Activated CD4-positive, alpha-beta T cell treated with anti-CD3 and anti-CD28 coated beads for 36 hours (primary cell): ENCODE measurements at regions not wholly inside any gene's neighbourhood (a gene's known extent, or its start where the extent isn't known, plus 50 kb on each side); places are given as distances from the start of the nearest gene placed in this dataset.

Experiments
- ATAC-seq: fragments of 200-7000 bp; cut with Tn5 transposase; one replicate; pipeline ENCODE4 v1.10.0; 2021; ENCODE audit warnings: mild to moderate bottlenecking, moderate library complexity
- CTCF ChIA-PET: fragments of 350-600 bp; sonication (Branson Sonifier 250); formaldehyde crosslinking; loops from one replicate; lab custom pipeline; 2021; ENCODE audit warnings: antibody characterized with exemption; lab: Charles Lee
- POLR2A ChIA-PET: fragments of 350-600 bp; sonication (Branson Sonifier 250); formaldehyde crosslinking; loops from one replicate; lab custom pipeline; 2021; ENCODE audit warnings: antibody characterized with exemption, inconsistent platforms; lab: Charles Lee
- DNase-seq: peaks from one replicate; pipeline ENCODE4 v3.0.0-alpha.2; 2020
- H3K27ac Mint-ChIP-seq: one replicate; pipeline ENCODE4 v1.8.0; 2021; ENCODE audit warnings: mixed read lengths
- H3K27me3 Mint-ChIP-seq: one replicate; pipeline ENCODE4 v1.8.0; 2021; ENCODE audit warnings: mixed read lengths
- H3K36me3 Mint-ChIP-seq: one replicate; pipeline ENCODE4 v1.8.0; 2021; ENCODE audit warnings: low read depth, mixed read lengths
- H3K4me1 Mint-ChIP-seq: one replicate; pipeline ENCODE4 v1.8.0; 2021; ENCODE audit warnings: mixed read lengths
- H3K4me3 Mint-ChIP-seq: one replicate; pipeline ENCODE4 v1.8.0; 2021; ENCODE audit warnings: mild to moderate bottlenecking, moderate library complexity, mixed read lengths
- H3K9me3 Mint-ChIP-seq: one replicate; pipeline ENCODE4 v1.8.0; 2021; ENCODE audit warnings: low read depth, mixed read lengths
- intact Hi-C, 2 experiments: fragments of 100-400 bp; cut with DNase I in 1 of 2; cut with micrococcal nuclease in 1 of 2; formaldehyde crosslinking; loops; one replicate each; pipeline versions ENCODE4 v1.14.2 to v1.15.1; 2022 to 2024; cut with DNase I, micrococcal nuclease

DNA sequence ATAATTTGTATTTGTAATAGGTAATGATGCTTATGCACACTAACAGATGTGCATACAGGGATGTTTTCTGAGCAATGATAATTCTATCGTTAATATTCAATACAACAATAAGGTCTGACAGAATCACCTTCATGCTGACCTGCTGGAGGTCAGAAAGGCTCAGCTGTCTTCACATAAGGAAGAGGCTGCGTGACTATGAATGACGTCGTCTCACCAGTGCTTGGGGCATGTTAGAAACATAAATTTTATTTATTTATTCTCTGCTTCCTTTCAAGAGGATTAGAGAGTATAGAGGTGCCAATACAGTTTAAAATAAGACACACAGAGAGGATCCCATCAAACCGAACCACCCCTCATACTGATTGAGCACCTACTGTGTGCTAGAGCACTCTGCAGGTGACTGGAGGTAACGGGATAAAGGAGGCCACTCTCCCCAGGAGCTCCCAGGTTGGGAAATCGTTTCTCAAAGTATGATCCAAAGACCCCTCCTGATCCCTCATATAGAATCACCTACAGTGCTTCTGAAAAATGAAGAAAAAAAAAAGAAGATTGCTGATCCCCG, 265.6 kb upstream of the NPVF start:
- no peak for DNase-seq
- intact Hi-C loops: no loop called here
- ChIA-PET POLR2A (no interaction called here), CTCF (no interaction called here)
- Mint-ChIP-seq H3K9me3 (no peaks in the 10 kb centered on the region), H3K27me3 (no peaks in the 10 kb centered on the region), H3K27ac (no peak overlapping the region), H3K4me1 (peaks cover 9% of the 10 kb centered on the region), H3K36me3 (no peaks in the 10 kb centered on the region), H3K4me3 (no peak overlapping the region)
- no peak for ATAC-seq

DNA sequence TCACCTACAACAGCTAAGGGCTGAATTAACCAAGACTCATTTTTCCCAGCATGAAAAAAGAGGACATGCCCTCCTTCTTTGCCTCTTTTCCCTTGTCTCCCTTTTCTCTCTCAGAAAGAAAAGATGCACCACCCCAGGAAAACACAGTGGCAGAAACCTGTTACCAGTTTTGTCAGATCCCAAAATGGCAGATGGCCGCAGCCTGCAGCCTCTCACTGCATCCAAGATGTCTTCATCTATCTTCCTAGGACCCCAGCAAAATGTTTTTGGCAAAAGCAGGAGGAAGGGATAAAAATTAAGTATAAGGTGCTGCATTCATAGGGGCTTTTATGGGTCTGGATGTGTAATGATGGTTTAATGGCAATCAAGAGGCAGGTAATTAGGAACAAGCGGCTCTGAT, 266.6 kb upstream of the NPVF start:
- peaks cover 9% of the 10 kb centered on the region for H3K4me1 Mint-ChIP-seq
- no peaks in the 10 kb centered on the region for H3K36me3 Mint-ChIP-seq
- no peak overlapping the region for H3K4me3 Mint-ChIP-seq
- no peak overlapping the region for H3K27ac Mint-ChIP-seq
- DNase-seq (no peak), ATAC-seq (no peak)
- intact Hi-C loops: no loop called here
- ChIA-PET POLR2A (interaction anchor here (0.6 kb wide), 2 partner anchors 14 to 1708 kb away, joined by 3 to 5 read pairs; no protein-coding TSS in a partner anchor), CTCF (interaction anchor here (1.8 to 1.9 kb wide), 2 partner anchors 72 to 235 kb away, joined by 3 to 5 read pairs; no protein-coding TSS in a partner anchor)
- no peaks in the 10 kb centered on the region for H3K9me3 Mint-ChIP-seq
- H3K27me3 Mint-ChIP-seq: no peaks in the 10 kb centered on the region

DNA sequence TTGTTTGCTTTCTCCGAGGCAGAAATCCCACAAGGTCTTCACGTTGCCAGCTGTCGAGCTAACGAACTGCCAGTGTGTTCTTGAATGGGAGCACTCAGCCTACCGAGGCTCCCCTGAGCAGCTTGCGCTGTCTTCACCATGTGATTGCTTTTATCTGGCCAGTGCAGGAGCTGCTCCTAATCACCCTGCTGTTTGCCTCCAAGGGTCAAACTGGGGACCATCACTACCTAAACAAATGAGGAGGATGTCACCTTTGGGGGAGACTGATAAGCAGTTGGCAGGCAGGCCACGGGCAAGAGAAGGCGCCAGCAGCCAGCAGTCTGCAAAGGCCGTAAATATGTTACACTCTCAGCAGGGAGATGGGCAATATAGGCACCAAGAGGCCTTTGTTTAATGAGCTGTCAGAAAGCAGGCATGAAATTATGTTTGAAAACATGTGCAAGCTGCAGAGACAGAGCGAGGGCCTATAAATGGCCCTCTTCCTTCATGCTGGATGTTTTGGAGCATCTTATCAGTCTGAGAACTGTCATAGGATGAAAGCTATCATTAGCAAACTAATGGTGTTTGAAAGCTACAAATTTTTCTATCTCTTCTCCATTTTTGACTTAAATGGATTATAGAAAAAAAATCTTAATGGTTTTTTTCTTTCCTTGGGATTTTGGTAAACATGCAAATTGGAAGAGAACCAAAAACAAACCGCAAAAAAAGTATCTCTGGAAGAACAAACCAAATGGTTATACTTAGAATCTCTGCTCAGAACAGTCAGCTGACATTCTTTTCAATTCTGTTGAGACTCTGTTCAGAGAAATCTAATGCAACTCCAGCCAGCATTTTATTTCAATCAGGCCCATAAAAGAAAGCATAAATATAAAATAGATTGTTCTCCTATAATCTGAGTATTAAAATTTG, 267.3 kb upstream of the NPVF start:
- no peak overlapping the region for H3K27ac Mint-ChIP-seq
- H3K4me1 Mint-ChIP-seq: peaks cover 9% of the 10 kb centered on the region
- ATAC-seq: no peak
- DNase-seq: no peak
- no peaks in the 10 kb centered on the region for H3K9me3 Mint-ChIP-seq
- ChIA-PET POLR2A (interaction anchor here (0.6 kb wide), 2 partner anchors 15 to 1707 kb away, joined by 3 to 5 read pairs; no protein-coding TSS in a partner anchor), CTCF (interaction anchor here (1.6 to 1.9 kb wide), 3 partner anchors 21 to 236 kb away, joined by 3 to 5 read pairs (median 3); no protein-coding TSS in a partner anchor)
- no peak overlapping the region for H3K4me3 Mint-ChIP-seq
- no peaks in the 10 kb centered on the region for H3K27me3 Mint-ChIP-seq
- no peaks in the 10 kb centered on the region for H3K36me3 Mint-ChIP-seq
- intact Hi-C loops: no loop called here

DNA sequence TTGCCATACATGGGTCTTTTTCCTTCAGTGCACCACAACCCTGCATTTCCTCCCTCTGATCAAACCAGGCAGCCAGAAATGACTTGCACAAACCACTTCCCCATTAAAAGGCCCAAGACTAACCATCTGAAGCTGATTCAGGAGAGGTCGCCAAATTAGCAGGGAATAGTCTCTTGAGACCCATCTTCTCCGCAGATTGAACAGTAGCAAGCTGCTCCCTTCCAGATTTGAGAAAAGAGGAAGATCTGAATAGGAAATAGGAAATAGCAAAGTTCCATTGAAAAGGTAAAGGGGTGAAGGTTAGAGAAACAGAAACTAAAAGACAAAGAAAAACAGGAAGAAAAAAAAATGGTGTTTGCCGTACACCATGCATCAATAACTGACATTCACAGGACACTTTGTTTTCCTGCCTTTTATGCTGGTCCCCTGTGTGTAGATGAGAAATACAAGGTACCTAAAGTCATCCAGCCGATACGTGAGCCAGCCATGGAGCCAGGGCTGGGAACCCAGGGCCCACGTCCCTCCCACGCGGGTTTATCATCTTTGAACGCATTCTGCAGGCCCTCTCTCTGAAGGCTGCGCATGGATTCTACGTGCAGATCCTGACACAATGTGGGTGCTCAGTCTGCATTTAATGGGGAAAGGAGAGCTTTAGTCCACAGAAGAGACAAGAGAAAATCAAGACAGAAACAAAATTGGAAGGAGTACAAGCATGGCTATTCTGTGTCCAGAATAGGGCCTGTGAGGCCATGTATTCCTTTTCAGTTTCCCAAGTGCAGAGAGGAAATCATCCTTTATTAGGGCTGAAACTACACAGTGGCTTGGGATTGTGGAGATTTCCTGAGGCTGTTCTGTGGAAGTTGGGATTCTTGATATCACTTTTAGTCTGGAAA, 268.4 kb upstream of the NPVF start:
- Mint-ChIP-seq H3K4me1 (peaks cover 9% of the 10 kb centered on the region), H3K27me3 (peaks cover 2% of the 10 kb centered on the region), H3K9me3 (no peaks in the 10 kb centered on the region), H3K36me3 (no peaks in the 10 kb centered on the region), H3K4me3 (peak overlapping the region; percentile 5), H3K27ac (peak overlapping the region; percentile 72)
- ChIA-PET CTCF (interaction anchor here (1.6 to 1.8 kb wide), 2 partner anchors 20 to 237 kb away, joined by 3 to 5 read pairs; no protein-coding TSS in a partner anchor), POLR2A (no interaction called here)
- intact Hi-C loops: no loop called here
- DNase-seq: peak; percentile 12
- peak; percentile 36 for ATAC-seq

DNA sequence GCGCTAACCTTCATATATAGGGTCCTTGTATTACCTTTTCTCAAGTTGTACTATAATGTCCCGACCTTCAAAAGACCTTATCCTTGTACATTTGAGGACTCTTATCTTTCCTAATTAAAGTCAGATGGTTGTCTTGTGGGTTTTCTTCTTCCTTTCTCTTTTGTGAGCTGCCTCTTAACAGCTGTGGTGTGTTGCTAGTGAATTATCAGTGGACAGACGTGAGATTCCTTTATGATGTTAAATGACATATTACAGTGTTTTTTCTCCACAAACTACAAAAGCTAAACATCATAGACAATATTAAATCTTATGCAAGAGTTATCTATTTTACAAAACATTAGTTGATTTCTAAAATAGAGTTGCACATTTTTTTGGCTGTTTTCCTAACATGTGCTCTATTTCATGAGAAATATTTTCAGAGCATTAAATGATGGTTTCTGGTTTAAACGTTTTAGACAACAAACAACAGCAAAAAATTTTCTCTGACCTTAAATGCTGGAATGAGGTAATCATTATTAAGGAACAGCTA, 272.2 kb upstream of the NPVF start:
- no peak overlapping the region for H3K27ac Mint-ChIP-seq
- no peaks in the 10 kb centered on the region for H3K9me3 Mint-ChIP-seq
- ChIA-PET CTCF (interaction anchor here (1.2 kb wide), 2 partner anchors 8 to 26 kb away, joined by 3 read pairs; no protein-coding TSS in a partner anchor), POLR2A (no interaction called here)
- peaks cover 4% of the 10 kb centered on the region for H3K27me3 Mint-ChIP-seq
- DNase-seq (no peak), ATAC-seq (no peak)
- no peaks in the 10 kb centered on the region for H3K36me3 Mint-ChIP-seq
- H3K4me3 Mint-ChIP-seq: no peak overlapping the region
- H3K4me1 Mint-ChIP-seq: peaks cover 9% of the 10 kb centered on the region
- intact Hi-C loops: no loop called here

DNA sequence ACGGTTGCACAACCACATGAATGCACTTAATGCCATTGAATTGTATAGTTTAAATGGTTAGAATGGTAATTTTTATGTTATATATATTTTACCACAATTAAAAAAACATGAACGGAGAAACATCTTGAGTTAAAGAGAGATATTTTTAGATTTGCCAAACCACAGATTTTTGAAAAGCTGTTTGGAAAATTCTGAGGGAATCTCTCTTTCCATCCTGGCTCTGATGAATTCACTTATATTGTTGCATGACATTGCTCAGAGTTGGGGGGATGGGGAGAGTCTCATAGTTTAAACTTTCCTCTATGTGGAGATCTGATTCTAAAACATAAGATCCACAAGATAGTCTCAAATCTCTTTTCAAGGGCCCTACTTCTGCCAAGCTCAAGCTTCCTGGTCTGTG, 275.0 kb upstream of the NPVF start:
- DNase-seq: no peak
- H3K27me3 Mint-ChIP-seq: peaks cover 4% of the 10 kb centered on the region
- no peak overlapping the region for H3K27ac Mint-ChIP-seq
- no peaks in the 10 kb centered on the region for H3K36me3 Mint-ChIP-seq
- H3K9me3 Mint-ChIP-seq: no peaks in the 10 kb centered on the region
- no peak overlapping the region for H3K4me3 Mint-ChIP-seq
- intact Hi-C loops: no loop called here
- no peak for ATAC-seq
- ChIA-PET CTCF (no interaction called here), POLR2A (no interaction called here)
- no peaks in the 10 kb centered on the region for H3K4me1 Mint-ChIP-seq

DNA sequence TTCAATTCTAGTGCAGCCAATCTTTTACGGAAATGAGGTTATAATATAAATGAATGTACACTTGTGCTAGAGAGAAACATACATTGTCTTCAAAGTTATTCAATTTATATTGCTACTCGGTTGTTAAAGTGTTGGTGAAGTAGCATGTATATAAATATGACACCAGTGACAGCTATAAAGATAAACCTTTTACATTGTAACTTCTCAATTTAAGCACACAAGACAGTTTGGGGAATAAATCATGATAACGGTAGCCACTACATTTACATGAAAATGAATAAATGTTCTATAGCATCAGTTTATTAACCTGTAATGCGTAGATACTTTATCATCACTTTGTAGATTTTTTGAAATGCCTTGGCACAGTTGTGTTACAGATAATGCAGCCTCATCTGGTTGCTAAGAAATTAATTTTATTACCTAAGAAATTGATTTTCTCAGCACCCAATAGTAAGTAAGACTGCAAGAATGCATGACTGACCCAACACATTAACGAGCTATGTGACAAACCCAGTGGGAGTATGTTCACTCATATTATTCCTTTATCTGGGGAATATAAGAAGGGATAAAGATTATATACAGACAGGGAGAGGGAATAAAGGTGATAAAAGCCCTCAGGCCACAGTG, 283.9 kb upstream of the NPVF start:
- ATAC-seq: no peak
- Mint-ChIP-seq H3K27ac (no peak overlapping the region), H3K27me3 (no peaks in the 10 kb centered on the region), H3K9me3 (no peaks in the 10 kb centered on the region), H3K4me1 (peaks cover 3% of the 10 kb centered on the region), H3K4me3 (no peak overlapping the region), H3K36me3 (no peaks in the 10 kb centered on the region)
- intact Hi-C loops: no loop called here
- DNase-seq: no peak
- POLR2A ChIA-PET: no interaction called here
- CTCF ChIA-PET: interaction anchor here (0.5 kb wide), 1 partner anchor 56 kb away, joined by 5 read pairs; no protein-coding TSS in a partner anchor

DNA sequence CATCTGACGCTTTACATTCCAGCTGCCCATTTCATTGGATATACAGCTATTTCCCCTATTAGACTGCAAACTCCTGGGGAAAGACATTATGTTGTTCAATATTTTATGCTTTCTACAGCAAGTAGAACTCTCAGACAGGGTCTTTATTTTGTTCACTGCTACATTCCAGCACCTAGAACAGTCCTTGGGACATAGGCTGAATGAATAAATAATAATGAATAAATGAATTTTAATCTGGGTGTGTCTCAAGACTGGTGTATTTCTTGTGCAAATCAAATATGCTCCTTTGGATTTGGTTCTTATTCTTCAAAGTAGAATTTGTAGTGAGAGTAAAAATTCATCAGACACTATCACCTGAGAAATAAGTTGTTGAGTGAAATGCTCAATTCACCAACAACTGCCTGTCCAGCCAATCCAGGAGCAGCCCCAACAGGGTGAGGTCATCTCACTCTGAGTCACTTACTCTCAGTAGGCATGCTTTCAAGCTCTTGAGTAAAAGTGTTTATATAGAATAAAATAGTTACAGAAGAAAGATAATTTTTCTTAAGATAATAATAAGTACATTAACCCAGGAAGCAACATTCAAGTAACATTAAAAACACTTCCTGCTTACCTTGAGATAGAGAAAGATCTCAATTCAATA, 287.5 kb upstream of the NPVF start:
- peaks cover 17% of the 10 kb centered on the region for H3K4me1 Mint-ChIP-seq
- POLR2A ChIA-PET: no interaction called here
- no peaks in the 10 kb centered on the region for H3K27me3 Mint-ChIP-seq
- no peaks in the 10 kb centered on the region for H3K9me3 Mint-ChIP-seq
- CTCF ChIA-PET: interaction anchor here (1.5 kb wide), 1 partner anchor 20 kb away, joined by 3 read pairs; no protein-coding TSS in a partner anchor
- peak; percentile 33 for DNase-seq
- peak; percentile 77 for ATAC-seq
- no peak overlapping the region for H3K27ac Mint-ChIP-seq
- intact Hi-C loops: no loop called here
- peaks cover 2% of the 10 kb centered on the region for H3K36me3 Mint-ChIP-seq
- H3K4me3 Mint-ChIP-seq: no peak overlapping the region

DNA sequence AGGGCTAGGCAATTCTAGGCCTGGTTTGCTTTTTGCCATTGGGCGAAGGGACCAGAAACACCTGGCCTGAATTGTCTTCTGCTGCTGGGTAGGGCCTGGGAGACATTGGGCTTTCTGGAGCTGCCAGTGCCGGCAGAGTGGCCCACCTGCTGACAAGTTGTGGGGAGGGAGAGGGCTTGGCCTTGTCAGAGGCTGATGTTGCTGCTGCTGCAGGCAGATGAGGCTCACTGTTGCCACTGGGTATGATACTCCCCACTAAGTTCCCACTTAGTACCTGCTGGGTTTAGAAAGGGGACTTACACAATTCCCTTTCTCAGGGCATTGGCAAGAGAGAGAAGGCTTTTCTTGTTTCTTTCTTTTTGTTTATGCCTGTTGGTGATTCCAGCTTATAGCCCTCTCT, 289.6 kb upstream of the NPVF start:
- ChIA-PET POLR2A (no interaction called here), CTCF (interaction anchor here (1.2 kb wide), 1 partner anchor 50 kb away, joined by 5 read pairs; no protein-coding TSS in a partner anchor)
- ATAC-seq (no peak), DNase-seq (no peak)
- Mint-ChIP-seq H3K4me1 (peaks cover 36% of the 10 kb centered on the region), H3K27ac (no peak overlapping the region), H3K4me3 (no peak overlapping the region), H3K36me3 (peaks cover 2% of the 10 kb centered on the region), H3K27me3 (no peaks in the 10 kb centered on the region), H3K9me3 (no peaks in the 10 kb centered on the region)
- intact Hi-C loops: no loop called here

DNA sequence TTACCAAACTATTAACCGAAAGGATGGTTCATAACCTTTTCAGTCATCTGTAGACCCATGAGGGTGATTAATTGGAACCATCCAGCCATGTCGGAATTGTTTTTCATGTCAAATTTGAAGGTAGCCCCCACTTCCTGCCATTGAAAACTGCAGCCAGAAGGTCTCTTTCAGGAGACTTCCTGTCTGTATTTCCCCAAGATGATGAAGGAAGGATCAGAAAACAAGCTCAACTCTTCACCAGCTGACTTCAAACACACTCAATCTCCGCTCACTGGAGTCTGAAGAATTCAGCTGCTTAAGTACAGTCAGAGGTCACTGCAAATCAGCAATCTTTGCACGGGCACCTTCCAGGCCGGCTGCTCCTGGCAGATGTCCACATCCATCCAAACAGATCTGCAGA, 291.7 kb upstream of the NPVF start:
- no peak overlapping the region for H3K4me3 Mint-ChIP-seq
- DNase-seq (no peak), ATAC-seq (no peak)
- H3K27me3 Mint-ChIP-seq: no peaks in the 10 kb centered on the region
- H3K4me1 Mint-ChIP-seq: peaks cover 41% of the 10 kb centered on the region
- H3K36me3 Mint-ChIP-seq: peaks cover 2% of the 10 kb centered on the region
- H3K27ac Mint-ChIP-seq: peak overlapping the region; percentile 67
- ChIA-PET CTCF (interaction anchor here (0.6 to 1.9 kb wide), 3 partner anchors 11 to 262 kb away, joined by 3 to 7 read pairs (median 4); no protein-coding TSS in a partner anchor), POLR2A (no interaction called here)
- intact Hi-C loops: no loop called here
- H3K9me3 Mint-ChIP-seq: no peaks in the 10 kb centered on the region
